ENCODE measurements at regions not wholly inside any gene's neighbourhood (a gene's known extent, or its start where the extent isn't known, plus 50 kb on each side); places are given as distances from the start of the nearest gene placed in this dataset.

DNA sequence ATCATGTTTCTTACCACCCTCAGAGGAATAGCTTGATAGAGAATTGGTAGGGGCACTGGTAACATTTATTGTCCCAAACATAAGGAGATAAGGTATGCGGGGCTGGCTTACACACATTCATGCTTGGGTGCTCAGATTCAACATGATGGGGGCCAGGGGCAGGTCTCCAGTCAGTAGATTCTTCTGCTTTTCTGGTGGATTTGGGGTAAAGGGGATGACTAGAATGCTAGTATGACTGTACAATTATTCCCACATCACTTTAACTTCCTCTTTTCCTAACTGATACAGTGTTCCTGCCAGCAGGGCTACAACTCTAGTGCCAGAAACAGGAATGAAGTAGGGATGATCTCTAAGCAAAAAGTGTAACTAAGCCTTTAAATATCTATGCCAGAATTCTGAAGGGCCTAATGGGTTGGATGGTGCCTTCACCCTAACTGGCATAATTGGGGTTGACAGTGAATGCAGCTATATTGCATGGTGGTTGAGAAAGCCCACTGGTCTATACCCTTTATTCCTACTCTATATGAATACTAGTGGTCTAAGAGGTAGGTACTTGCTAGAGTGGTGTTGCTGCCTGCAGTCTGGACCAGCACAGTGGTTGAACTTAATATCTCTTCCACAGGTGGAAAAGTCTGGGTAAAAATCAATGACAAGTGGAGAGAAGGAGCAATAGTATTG, 117.4 kb downstream of the IL12A start:
- H3K9me3 ChIP-seq (ENCODE audit: control insufficient read depth, low read length): no peaks in the 10 kb centered on the region
- H3K27ac ChIP-seq (ENCODE audit: insufficient read depth, low read depth, low read length, poor library complexity, severe bottlenecking): no peak overlapping the region
- no peaks in the 10 kb centered on the region for H3K36me3 ChIP-seq (ENCODE audit: control insufficient read depth, insufficient read depth, low read length)
- no peaks in the 10 kb centered on the region for H3K27me3 ChIP-seq (ENCODE audit: control insufficient read depth, insufficient read depth, low read length, poor library complexity, severe bottlenecking)
- H3K4me3 ChIP-seq (ENCODE audit: insufficient read depth, low read depth, low read length): no peak overlapping the region
- no peaks in the 10 kb centered on the region for H3K4me1 ChIP-seq (ENCODE audit: control insufficient read depth, insufficient read depth, low read length)
- 45 to 79% methylated on average over 1 of the region's 1 CpG for WGBS, 2 experiments

DNA sequence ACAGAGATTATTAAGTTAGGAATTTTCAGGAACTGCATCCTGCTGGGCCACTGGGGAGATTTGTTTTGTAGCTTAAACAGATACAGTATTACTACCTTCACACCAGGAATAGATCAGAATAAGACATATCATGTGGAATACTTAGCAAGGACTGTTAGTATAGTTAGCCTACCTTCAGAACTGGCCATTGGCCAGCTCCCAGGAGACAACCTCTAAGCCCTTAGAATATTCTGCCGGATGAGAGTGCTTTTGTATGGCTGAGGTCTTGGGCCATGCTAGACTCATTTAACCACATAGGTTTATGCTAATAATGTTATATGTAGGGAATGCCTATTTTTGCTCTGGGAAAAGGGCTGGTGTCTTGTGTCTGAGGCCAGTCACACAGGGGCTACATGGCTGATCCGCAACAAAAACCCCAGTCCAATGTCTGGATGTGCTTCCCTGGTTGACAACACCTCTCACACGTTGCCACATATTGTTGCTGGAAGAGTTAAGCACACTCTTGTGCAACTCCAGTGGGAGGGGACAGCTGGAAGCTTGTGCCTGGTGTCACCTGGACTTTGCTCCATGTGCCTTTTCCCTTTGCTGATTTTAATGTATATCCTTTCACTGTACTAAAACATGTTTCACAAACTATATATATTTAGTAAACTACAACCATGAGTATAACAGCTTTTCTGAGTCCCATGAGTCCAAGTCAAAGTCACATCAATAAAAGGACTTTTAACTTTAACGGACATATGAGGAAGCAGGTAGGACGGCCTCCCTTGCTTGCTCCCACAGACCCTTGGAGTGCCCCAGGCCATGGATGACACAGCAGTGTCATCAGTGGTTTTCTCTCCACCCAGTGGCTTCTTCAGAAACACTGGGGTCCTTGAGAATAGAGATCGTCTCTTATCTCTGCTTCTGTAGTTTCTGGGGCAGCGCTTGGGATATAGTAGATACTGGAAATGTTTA, 118.0 kb upstream of the C3orf80 start:
- no peak overlapping the region for H3K4me3 ChIP-seq (ENCODE audit: insufficient read depth, low read depth, low read length)
- no peaks in the 10 kb centered on the region for H3K9me3 ChIP-seq (ENCODE audit: control insufficient read depth, low read length)
- 91 to 92% methylated on average over 7 of the region's 7 CpGs for WGBS, 2 experiments
- no peaks in the 10 kb centered on the region for H3K36me3 ChIP-seq (ENCODE audit: control insufficient read depth, insufficient read depth, low read length)
- no peaks in the 10 kb centered on the region for H3K27me3 ChIP-seq (ENCODE audit: control insufficient read depth, insufficient read depth, low read length, poor library complexity, severe bottlenecking)
- H3K4me1 ChIP-seq (ENCODE audit: control insufficient read depth, insufficient read depth, low read length): no peaks in the 10 kb centered on the region
- H3K27ac ChIP-seq (ENCODE audit: insufficient read depth, low read depth, low read length, poor library complexity, severe bottlenecking): no peak overlapping the region

DNA sequence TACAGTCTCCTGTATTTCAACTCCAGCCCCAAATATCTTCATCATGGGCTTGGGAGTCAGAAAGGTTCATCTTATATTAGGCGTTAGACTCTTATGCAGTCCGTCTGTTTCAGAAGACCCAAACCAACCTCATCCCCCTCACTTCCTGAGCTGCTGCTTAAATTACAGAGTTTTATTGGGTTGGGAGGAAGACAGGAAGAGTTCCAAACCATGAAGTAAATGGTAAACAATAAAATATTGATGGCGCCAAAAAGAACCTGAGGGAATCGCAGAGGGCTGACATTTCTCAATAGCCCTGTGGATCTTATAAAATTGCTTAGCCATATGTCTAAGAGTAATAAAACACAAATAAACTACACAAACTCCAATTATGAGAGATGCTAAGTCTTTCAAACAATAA, 116.9 kb upstream of the C3orf80 start:
- Histone ChIP-seq H3K4me1 (ENCODE audit: control insufficient read depth, insufficient read depth, low read length) (no peaks in the 10 kb centered on the region), H3K27me3 (ENCODE audit: control insufficient read depth, insufficient read depth, low read length, poor library complexity, severe bottlenecking) (no peaks in the 10 kb centered on the region), H3K27ac (ENCODE audit: insufficient read depth, low read depth, low read length, poor library complexity, severe bottlenecking) (no peak overlapping the region), H3K9me3 (ENCODE audit: control insufficient read depth, low read length) (no peaks in the 10 kb centered on the region), H3K36me3 (ENCODE audit: control insufficient read depth, insufficient read depth, low read length) (no peaks in the 10 kb centered on the region), H3K4me3 (ENCODE audit: insufficient read depth, low read depth, low read length) (no peak overlapping the region)
- WGBS, 2 experiments: 90 to 92% methylated on average over 4 of the region's 4 CpGs

DNA sequence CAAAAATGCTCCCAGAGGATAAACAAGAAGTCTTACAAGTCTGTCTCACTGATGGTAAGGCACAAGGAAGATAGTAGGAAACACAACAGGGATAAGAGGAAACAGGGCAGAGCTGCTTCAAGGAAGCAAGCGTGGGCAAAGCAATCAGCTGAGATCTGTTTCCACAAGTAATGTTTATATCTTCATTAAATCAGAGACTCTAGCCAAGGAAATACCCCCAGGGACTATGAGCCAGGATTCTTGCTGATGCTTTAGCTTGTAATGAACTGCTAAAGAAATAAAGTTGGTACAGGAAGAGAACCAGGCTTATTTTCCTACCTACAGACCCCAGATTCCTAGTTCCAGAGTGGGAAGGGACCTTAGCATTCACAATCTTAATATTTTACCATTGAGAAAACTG, 112.7 kb upstream of the C3orf80 start:
- H3K27ac ChIP-seq (ENCODE audit: insufficient read depth, low read depth, low read length, poor library complexity, severe bottlenecking): no peak overlapping the region
- no peak overlapping the region for H3K4me3 ChIP-seq (ENCODE audit: insufficient read depth, low read depth, low read length)
- WGBS, 2 experiments: 91 to 100% methylated on average over 1 of the region's 1 CpG
- no peaks in the 10 kb centered on the region for H3K9me3 ChIP-seq (ENCODE audit: control insufficient read depth, low read length)
- no peaks in the 10 kb centered on the region for H3K27me3 ChIP-seq (ENCODE audit: control insufficient read depth, insufficient read depth, low read length, poor library complexity, severe bottlenecking)
- no peaks in the 10 kb centered on the region for H3K36me3 ChIP-seq (ENCODE audit: control insufficient read depth, insufficient read depth, low read length)
- H3K4me1 ChIP-seq (ENCODE audit: control insufficient read depth, insufficient read depth, low read length): no peaks in the 10 kb centered on the region

DNA sequence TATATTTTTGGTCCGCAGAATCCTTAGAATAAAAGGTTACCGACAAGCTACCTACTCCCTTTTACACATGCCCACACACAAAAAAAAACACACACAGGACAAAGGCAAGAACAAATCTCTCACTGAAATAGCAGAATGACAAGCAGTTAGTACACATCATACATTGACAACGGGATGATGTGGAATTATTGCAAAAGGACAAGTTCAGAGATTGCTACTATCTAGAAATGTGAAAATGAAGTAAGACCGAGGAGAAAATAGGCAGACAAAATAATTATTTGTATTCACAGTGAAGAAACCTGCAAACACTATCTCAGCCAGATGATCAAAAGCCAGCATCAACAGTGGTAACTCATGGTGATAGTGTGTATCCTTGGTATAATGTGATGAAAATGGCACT, 112.2 kb upstream of the C3orf80 start:
- Histone ChIP-seq H3K4me3 (ENCODE audit: insufficient read depth, low read depth, low read length) (no peak overlapping the region), H3K4me1 (ENCODE audit: control insufficient read depth, insufficient read depth, low read length) (no peaks in the 10 kb centered on the region), H3K27ac (ENCODE audit: insufficient read depth, low read depth, low read length, poor library complexity, severe bottlenecking) (no peak overlapping the region), H3K27me3 (ENCODE audit: control insufficient read depth, insufficient read depth, low read length, poor library complexity, severe bottlenecking) (no peaks in the 10 kb centered on the region), H3K36me3 (ENCODE audit: control insufficient read depth, insufficient read depth, low read length) (no peaks in the 10 kb centered on the region), H3K9me3 (ENCODE audit: control insufficient read depth, low read length) (no peaks in the 10 kb centered on the region)
- WGBS, 2 experiments: 71 to 88% methylated on average over 4 of the region's 4 CpGs

DNA sequence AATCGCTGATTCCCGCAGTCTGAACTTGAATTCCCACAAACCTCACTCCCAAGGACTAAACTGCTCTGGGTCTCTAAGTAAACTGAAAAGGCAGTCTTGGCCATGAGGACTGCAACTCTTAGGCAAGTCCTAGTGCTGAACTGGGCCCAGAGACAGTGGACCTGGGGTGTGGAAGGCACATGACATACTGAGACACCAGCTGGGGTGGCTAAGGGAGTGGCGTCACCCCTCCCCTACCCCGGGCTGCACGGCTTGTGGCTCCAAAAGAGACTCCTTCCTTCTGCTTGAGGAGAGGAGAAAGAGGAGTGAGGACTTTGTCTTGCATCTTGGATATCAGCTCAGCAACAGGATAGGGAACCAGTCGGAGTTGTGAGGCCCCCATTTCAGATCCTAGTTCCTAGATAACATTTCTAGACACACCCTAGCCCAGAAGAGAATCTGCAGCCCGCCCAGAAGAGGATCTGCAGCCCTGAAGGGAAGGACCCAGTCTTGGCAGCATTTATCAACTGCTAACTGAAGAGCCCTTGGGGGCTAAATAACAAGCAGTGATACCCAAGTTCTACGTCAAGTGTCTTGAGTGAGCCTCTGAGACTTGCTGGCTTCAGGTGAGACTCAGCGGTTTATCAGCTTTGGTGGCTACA, 110.7 kb upstream of the C3orf80 start:
- Histone ChIP-seq H3K9me3 (ENCODE audit: control insufficient read depth, low read length) (no peaks in the 10 kb centered on the region), H3K27ac (ENCODE audit: insufficient read depth, low read depth, low read length, poor library complexity, severe bottlenecking) (no peak overlapping the region), H3K36me3 (ENCODE audit: control insufficient read depth, insufficient read depth, low read length) (no peaks in the 10 kb centered on the region), H3K4me3 (ENCODE audit: insufficient read depth, low read depth, low read length) (no peak overlapping the region), H3K27me3 (ENCODE audit: control insufficient read depth, insufficient read depth, low read length, poor library complexity, severe bottlenecking) (no peaks in the 10 kb centered on the region), H3K4me1 (ENCODE audit: control insufficient read depth, insufficient read depth, low read length) (no peaks in the 10 kb centered on the region)
- 94% methylated on average over 9 of the region's 9 CpGs for WGBS, 2 experiments

DNA sequence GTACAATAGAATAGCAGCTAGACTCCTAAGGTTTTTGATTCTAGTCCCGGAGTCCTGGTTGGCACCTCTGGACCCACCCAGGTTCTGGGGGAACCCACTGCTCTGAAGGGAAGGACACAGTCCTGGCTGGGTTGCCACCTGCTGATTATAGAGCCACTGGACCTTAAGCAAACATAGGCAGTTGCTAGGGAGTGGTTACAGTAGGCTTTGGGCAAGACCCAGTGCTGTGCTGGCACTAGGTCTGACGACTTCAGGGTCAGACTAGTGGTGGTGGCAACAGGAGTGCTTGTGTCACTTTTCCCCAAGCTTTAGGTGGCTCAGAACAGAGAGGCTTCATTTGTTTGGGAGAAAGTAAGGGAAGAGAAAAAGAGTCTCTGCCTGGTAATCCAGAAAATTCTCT, 109.8 kb upstream of the C3orf80 start:
- Histone ChIP-seq H3K27me3 (ENCODE audit: control insufficient read depth, insufficient read depth, low read length, poor library complexity, severe bottlenecking) (no peaks in the 10 kb centered on the region), H3K36me3 (ENCODE audit: control insufficient read depth, insufficient read depth, low read length) (no peaks in the 10 kb centered on the region), H3K4me3 (ENCODE audit: insufficient read depth, low read depth, low read length) (no peak overlapping the region), H3K4me1 (ENCODE audit: control insufficient read depth, insufficient read depth, low read length) (no peaks in the 10 kb centered on the region), H3K27ac (ENCODE audit: insufficient read depth, low read depth, low read length, poor library complexity, severe bottlenecking) (no peak overlapping the region), H3K9me3 (ENCODE audit: control insufficient read depth, low read length) (no peaks in the 10 kb centered on the region)
- WGBS, 2 experiments: 93 to 99% methylated on average over 2 of the region's 2 CpGs

DNA sequence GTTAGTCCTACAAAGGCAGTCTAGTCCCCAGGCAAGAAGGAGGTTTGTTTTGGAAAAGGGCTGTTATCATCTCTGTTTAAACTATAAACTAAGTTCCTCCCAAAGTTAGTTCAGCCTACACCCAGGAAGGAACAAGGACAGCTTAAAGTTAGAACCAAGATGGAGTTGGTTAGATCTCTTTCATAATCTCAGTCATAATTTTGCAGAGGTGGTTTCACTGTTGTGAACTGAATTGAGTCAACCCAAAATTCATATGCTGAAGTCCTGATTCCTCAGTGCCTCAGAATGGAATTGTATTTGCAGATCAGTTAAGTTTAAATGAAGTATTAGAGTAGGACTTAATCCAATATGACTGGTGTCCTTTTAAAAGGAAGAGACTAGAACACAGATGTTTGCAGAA, 101.0 kb upstream of the C3orf80 start:
- Histone ChIP-seq H3K9me3 (ENCODE audit: control insufficient read depth, low read length) (no peaks in the 10 kb centered on the region), H3K27ac (ENCODE audit: insufficient read depth, low read depth, low read length, poor library complexity, severe bottlenecking) (no peak overlapping the region), H3K27me3 (ENCODE audit: control insufficient read depth, insufficient read depth, low read length, poor library complexity, severe bottlenecking) (no peaks in the 10 kb centered on the region), H3K4me1 (ENCODE audit: control insufficient read depth, insufficient read depth, low read length) (no peaks in the 10 kb centered on the region), H3K4me3 (ENCODE audit: insufficient read depth, low read depth, low read length) (no peak overlapping the region), H3K36me3 (ENCODE audit: control insufficient read depth, insufficient read depth, low read length) (no peaks in the 10 kb centered on the region)

DNA sequence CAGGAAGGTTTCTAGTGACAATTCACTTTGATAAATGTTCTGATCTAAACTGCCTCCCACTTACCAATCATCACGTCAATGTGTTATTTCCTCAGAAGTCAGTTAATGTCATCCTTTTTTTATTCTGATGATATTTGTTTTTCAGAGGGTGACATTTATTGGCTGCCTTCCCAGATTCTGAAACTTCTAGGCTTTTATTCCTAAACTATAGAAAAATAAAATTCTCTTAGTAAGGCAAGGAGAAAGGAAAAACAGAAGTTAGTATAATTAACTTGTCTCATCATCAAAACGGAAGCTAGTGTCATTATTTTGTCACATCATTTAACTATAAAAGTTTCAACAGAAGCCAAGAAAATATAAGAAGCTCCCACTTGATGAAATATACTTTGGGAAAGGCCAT, 100.0 kb upstream of the C3orf80 start:
- no peaks in the 10 kb centered on the region for H3K4me1 ChIP-seq (ENCODE audit: control insufficient read depth, insufficient read depth, low read length)
- no peak overlapping the region for H3K4me3 ChIP-seq (ENCODE audit: insufficient read depth, low read depth, low read length)
- H3K9me3 ChIP-seq (ENCODE audit: control insufficient read depth, low read length): no peaks in the 10 kb centered on the region
- 92% methylated on average over 1 of the region's 2 CpGs; no CpG with 5 or more reads in 1 of the 2 experiments for WGBS, 2 experiments
- no peaks in the 10 kb centered on the region for H3K27me3 ChIP-seq (ENCODE audit: control insufficient read depth, insufficient read depth, low read length, poor library complexity, severe bottlenecking)
- H3K36me3 ChIP-seq (ENCODE audit: control insufficient read depth, insufficient read depth, low read length): no peaks in the 10 kb centered on the region
- H3K27ac ChIP-seq (ENCODE audit: insufficient read depth, low read depth, low read length, poor library complexity, severe bottlenecking): no peak overlapping the region

DNA sequence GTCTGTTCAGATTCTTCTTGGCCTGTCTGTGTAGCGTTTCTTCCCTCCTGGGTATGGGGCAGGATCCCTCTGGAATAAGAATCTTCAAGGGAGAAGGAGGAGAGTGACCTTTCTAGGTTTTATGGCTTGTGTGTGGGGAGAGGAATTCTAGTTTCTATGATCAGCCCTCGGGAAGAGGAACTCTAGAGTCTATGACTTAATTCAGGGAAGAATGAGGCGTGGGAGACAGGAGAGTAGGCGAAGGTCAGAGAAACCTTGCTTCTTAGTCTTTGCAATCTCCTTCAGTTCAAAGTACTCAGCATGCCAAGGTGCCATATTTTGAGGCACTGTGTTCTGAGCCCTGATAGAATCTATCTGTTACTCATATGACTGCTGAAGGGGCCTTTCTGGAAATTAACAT, 99.2 kb upstream of the C3orf80 start:
- WGBS, 2 experiments: 90 to 94% methylated on average over 4 of the region's 4 CpGs

More for the DNA sequence above, 99.2 kb upstream of the C3orf80 start:
- H3K9me3 ChIP-seq (ENCODE audit: control insufficient read depth, low read length): no peaks in the 10 kb centered on the region
- no peaks in the 10 kb centered on the region for H3K36me3 ChIP-seq (ENCODE audit: control insufficient read depth, insufficient read depth, low read length)
- H3K27ac ChIP-seq (ENCODE audit: insufficient read depth, low read depth, low read length, poor library complexity, severe bottlenecking): no peak overlapping the region
- H3K27me3 ChIP-seq (ENCODE audit: control insufficient read depth, insufficient read depth, low read length, poor library complexity, severe bottlenecking): no peaks in the 10 kb centered on the region
- no peaks in the 10 kb centered on the region for H3K4me1 ChIP-seq (ENCODE audit: control insufficient read depth, insufficient read depth, low read length)
- no peak overlapping the region for H3K4me3 ChIP-seq (ENCODE audit: insufficient read depth, low read depth, low read length)

All from ectodermal cell (in vitro differentiated cells).